Mesodermal cell (in vitro differentiated cells): ENCODE measurements at regions not wholly inside any gene's neighbourhood (a gene's known extent, or its start where the extent isn't known, plus 50 kb on each side); places are given as distances from the start of the nearest gene placed in this dataset.

Experiments used
- H3K27ac ChIP-seq: 2 replicates; pipeline ENCODE4 v1.7.0; 2013; ENCODE audit warnings: mild to moderate bottlenecking, low read depth, low read length, moderate library complexity; ENCODE audit not compliant: severe bottlenecking
- H3K36me3 ChIP-seq: 2 replicates; pipeline ENCODE4 v1.7.1; 2013; ENCODE audit warnings: mild to moderate bottlenecking, low read length, moderate library complexity; ENCODE audit not compliant: control insufficient read depth, insufficient read depth
- H3K4me1 ChIP-seq: one replicate; pipeline ENCODE4 v1.7.1; 2013; ENCODE audit warnings: mild to moderate bottlenecking, low read length; ENCODE audit not compliant: insufficient read depth, control insufficient read depth, poor library complexity, severe bottlenecking
- H3K4me3 ChIP-seq: 2 replicates; pipeline ENCODE4 v1.7.0; 2013; ENCODE audit warnings: low read length, control low read depth, mild to moderate bottlenecking; ENCODE audit not compliant: insufficient read depth, poor library complexity, severe bottlenecking; ENCODE audit errors: extremely low read depth
- H3K9me3 ChIP-seq: 2 replicates; pipeline ENCODE4 v1.7.1; 2013; ENCODE audit warnings: mild to moderate bottlenecking, low read length, moderate library complexity; ENCODE audit not compliant: control insufficient read depth
- WGBS, 2 experiments: methylation state at CpG; one replicate each; pipeline ENCODE4 v1.1.5; 2013; ENCODE audit warnings: missing lambda C conversion rate in 2 of 2; ENCODE audit not compliant: insufficient coverage in 2 of 2; 5-methylcytosine and 5-hydroxymethylcytosine counted together

GRCh38 chr13:39233519-39233918 lies 195.3 kb downstream of the NHLRC3 start:
- H3K27ac ChIP-seq: no peak overlapping the region
- no peaks in the 10 kb centered on the region for H3K4me1 ChIP-seq
- H3K36me3 ChIP-seq: no peaks in the 10 kb centered on the region
- WGBS, 2 experiments: no CpG with 5 or more reads among the region's 3 CpGs
- H3K9me3 ChIP-seq: no peaks in the 10 kb centered on the region
- H3K4me3 ChIP-seq: no peak overlapping the region

- no peak overlapping the region for H3K4me3 ChIP-seq
- no peaks in the 10 kb centered on the region for H3K4me1 ChIP-seq
- no peaks in the 10 kb centered on the region for H3K36me3 ChIP-seq
- H3K9me3 ChIP-seq: no peaks in the 10 kb centered on the region
- WGBS, 2 experiments: 84 to 97% methylated on average over 4 of the region's 7 CpGs
- no peak overlapping the region for H3K27ac ChIP-seq
These were observed 206.4 kb downstream of the NHLRC3 start for GRCh38 chr13:39244561-39245230.

GRCh38 chr13:39245688-39246087 lies 207.4 kb downstream of the NHLRC3 start:
- Histone ChIP-seq H3K36me3 (no peaks in the 10 kb centered on the region), H3K4me3 (no peak overlapping the region), H3K4me1 (no peaks in the 10 kb centered on the region), H3K27ac (no peak overlapping the region), H3K9me3 (no peaks in the 10 kb centered on the region)
- WGBS, 2 experiments: 66 to 72% methylated on average over 2 of the region's 4 CpGs

- Histone ChIP-seq H3K4me3 (no peak overlapping the region), H3K27ac (no peak overlapping the region), H3K4me1 (no peaks in the 10 kb centered on the region), H3K36me3 (no peaks in the 10 kb centered on the region), H3K9me3 (no peaks in the 10 kb centered on the region)
- 91 to 94% methylated on average over 8 of the region's 9 CpGs for WGBS, 2 experiments
These were observed 211.7 kb downstream of the NHLRC3 start for GRCh38 chr13:39249982-39250381.

GRCh38 chr13:39250440-39250839 lies 212.2 kb downstream of the NHLRC3 start:
- H3K9me3 ChIP-seq: no peaks in the 10 kb centered on the region
- H3K27ac ChIP-seq: no peak overlapping the region
- H3K36me3 ChIP-seq: no peaks in the 10 kb centered on the region
- WGBS, 2 experiments: 94 to 100% methylated on average over 1 to 3 of the region's 3 CpGs
- H3K4me3 ChIP-seq: no peak overlapping the region
- H3K4me1 ChIP-seq: no peaks in the 10 kb centered on the region

- Histone ChIP-seq H3K4me3 (no peak overlapping the region), H3K27ac (no peak overlapping the region), H3K36me3 (no peaks in the 10 kb centered on the region), H3K4me1 (no peaks in the 10 kb centered on the region), H3K9me3 (no peaks in the 10 kb centered on the region)
- WGBS, 2 experiments: 100% methylated on average over 1 of the region's 8 CpGs; no CpG with 5 or more reads in 1 of the 2 experiments
These were observed 213.1 kb downstream of the NHLRC3 start for GRCh38 chr13:39251340-39251739.

GRCh38 chr13:39253774-39254173 lies 215.5 kb downstream of the NHLRC3 start:
- Histone ChIP-seq H3K36me3 (no peaks in the 10 kb centered on the region), H3K9me3 (no peaks in the 10 kb centered on the region), H3K4me1 (no peaks in the 10 kb centered on the region), H3K4me3 (no peak overlapping the region), H3K27ac (no peak overlapping the region)
- WGBS, 2 experiments: 73 to 86% methylated on average over 1 to 2 of the region's 3 CpGs

GRCh38 chr13:39254601-39255000 lies 216.3 kb downstream of the NHLRC3 start:
- H3K4me3 ChIP-seq: no peak overlapping the region
- no peak overlapping the region for H3K27ac ChIP-seq
- H3K4me1 ChIP-seq: no peaks in the 10 kb centered on the region
- no peaks in the 10 kb centered on the region for H3K9me3 ChIP-seq
- 90 to 92% methylated on average over 4 of the region's 5 CpGs for WGBS, 2 experiments
- no peaks in the 10 kb centered on the region for H3K36me3 ChIP-seq

- Histone ChIP-seq H3K27ac (no peak overlapping the region), H3K9me3 (no peaks in the 10 kb centered on the region), H3K36me3 (no peaks in the 10 kb centered on the region), H3K4me3 (no peak overlapping the region), H3K4me1 (no peaks in the 10 kb centered on the region)
- 87 to 90% methylated on average over 3 of the region's 3 CpGs for WGBS, 2 experiments
These were observed 219.4 kb downstream of the NHLRC3 start for GRCh38 chr13:39257642-39258041.

- H3K27ac ChIP-seq: no peak overlapping the region
- 100% methylated on average over 1 of the region's 2 CpGs; no CpG with 5 or more reads in 1 of the 2 experiments for WGBS, 2 experiments
- no peaks in the 10 kb centered on the region for H3K36me3 ChIP-seq
- H3K9me3 ChIP-seq: no peaks in the 10 kb centered on the region
- no peak overlapping the region for H3K4me3 ChIP-seq
- H3K4me1 ChIP-seq: no peaks in the 10 kb centered on the region
These were observed 221.3 kb downstream of the NHLRC3 start for GRCh38 chr13:39259371-39260140.

GRCh38 chr13:39263033-39263432 lies 224.8 kb downstream of the NHLRC3 start:
- Histone ChIP-seq H3K36me3 (no peaks in the 10 kb centered on the region), H3K9me3 (no peaks in the 10 kb centered on the region), H3K4me1 (no peaks in the 10 kb centered on the region), H3K4me3 (no peak overlapping the region), H3K27ac (no peak overlapping the region)
- 60% methylated on average over 1 of the region's 1 CpG; no CpG with 5 or more reads in 1 of the 2 experiments for WGBS, 2 experiments
